Transverse colon (tissue), 4 donors: ENCODE measurements at regions not wholly inside any gene's neighbourhood (a gene's known extent, or its start where the extent isn't known, plus 50 kb on each side); places are given as distances from the start of the nearest gene placed in this dataset.
A peak's percentile ranks its signal among the peaks of the same experiment; 100 is the strongest.

ENCODE experiments used
- DNase-seq: peaks from one replicate; pipeline ENCODE4 v3.0.0-alpha.2; 2019
- H3K27ac ChIP-seq, 4 donors: fragments of 200-600 bp; sonication (generic); 2 replicates each; pipeline ENCODE4 v1.5.1; 2016 to 2018; ENCODE audit warnings: inconsistent platforms in 4 of 4
- H3K27me3 ChIP-seq: fragments of 200-600 bp; sonication (generic); 2 replicates; pipeline ENCODE4 v1.5.1; 2017; ENCODE audit warnings: inconsistent platforms
- H3K36me3 ChIP-seq, 4 donors: fragments of 200-600 bp; sonication (generic); 2 replicates each; pipeline ENCODE4 v1.5.1; 2017 to 2019; ENCODE audit warnings: inconsistent platforms in 4 of 4
- H3K4me1 ChIP-seq, 4 donors: fragments of 200-600 bp; sonication (generic); 2 replicates each; pipeline ENCODE4 v1.5.1; 2017 to 2020; ENCODE audit warnings: inconsistent platforms in 4 of 4
- H3K4me3 ChIP-seq, 4 donors: fragments of 200-600 bp; sonication (generic); 1 replicate in 1 of 4; 2 replicates in 3 of 4; pipeline versions ENCODE4 v1.5.1 to v1.6.1; 2017 to 2019; ENCODE audit warnings: inconsistent platforms in 4 of 4
- H3K9me3 ChIP-seq, 2 donors: fragments of 200-600 bp; sonication (generic); 2 replicates each; pipeline ENCODE4 v1.5.1; 2017 to 2019; ENCODE audit warnings: inconsistent platforms in 2 of 2
- CTCF ChIP-seq, 5 experiments: fragments of 200-600 bp in 3 of 5; fragments of 450-650 bp in 2 of 5; sonication (generic) in 3 of 5; IDR thresholded peaks; 1 replicate in 2 of 5; 2 replicates in 3 of 5; pipeline ENCODE4 v1.5.1; 2016 to 2017; ENCODE audit warnings: antibody characterized with exemption in 5 of 5, inconsistent platforms in 3 of 5, mild to moderate bottlenecking in 2 of 5, moderate library complexity in 1 of 5
- EP300 ChIP-seq: sonication (generic); formaldehyde crosslinking; IDR thresholded peaks from one replicate; pipeline ENCODE4 v1.6.1; 2017; ENCODE audit warnings: antibody characterized with exemption, low read depth
- POLR2A ChIP-seq: fragments of 450-650 bp; IDR thresholded peaks from one replicate; pipeline ENCODE4 v1.6.1; 2016; ENCODE audit warnings: antibody characterized with exemption, mild to moderate bottlenecking, moderate library complexity
- POLR2AphosphoS5 ChIP-seq, 3 donors: sonication (generic); formaldehyde crosslinking; IDR thresholded peaks; one replicate each; pipeline ENCODE4 v1.6.1; 2016; ENCODE audit warnings: antibody characterized with exemption in 3 of 3
- WGBS, 2 donors: methylation state at CpG; one replicate each; pipeline ENCODE4 v1.1.5; 2018; ENCODE audit warnings: low coverage in 1 of 2; 5-methylcytosine and 5-hydroxymethylcytosine counted together
- in situ Hi-C, 4 donors: fragments of 200-750 bp; cut with MboI; loops; one replicate each; pipeline versions ENCODE4 v1.15.0 to v1.15.1; 2017; ENCODE audit warnings: low sequenced_read_pairs in 3 of 4, low pct_ligation_motif_present in 1 of 4, low pct_unique_long_range_greater_than_20kb in 1 of 4
- intact Hi-C: fragments of 100-400 bp; cut with DNase I; formaldehyde crosslinking; loops from one replicate; pipeline ENCODE4 v1.15.1; 2023; ENCODE audit warnings: low total_unique reads

GRCh38 chr2:385785-386184, 97.9 kb upstream of the ALKAL2 start:
- Histone ChIP-seq H3K36me3 (no peaks in the 10 kb centered on the region), H3K4me1 (peaks cover 0 to 3% (median 0%) of the 10 kb centered on the region in 4 donors), H3K4me3 (no peak overlapping the region), H3K9me3 (no peaks in the 10 kb centered on the region), H3K27me3 (no peaks in the 10 kb centered on the region), H3K27ac (no peak overlapping the region)
- DNase-seq, result no peak
- intact Hi-C loops, result no loop called here
- in situ Hi-C loops, result no loop called here
- TF ChIP-seq EP300 (no peak), CTCF (IDR thresholded peaks at IDR 0.05) (no peak), POLR2AphosphoS5 (IDR thresholded peaks at IDR 0.05) (no peak), POLR2A (no peak)
- 66 to 72% methylated on average over 5 to 6 of the region's 6 CpGs for WGBS, 2 donors

GRCh38 chr2:385061-385460, 97.2 kb upstream of the ALKAL2 start:
- WGBS, 2 donors, result 87 to 94% methylated on average over 3 to 9 of the region's 9 CpGs
- intact Hi-C loops, result no loop called here
- H3K36me3 ChIP-seq, result no peaks in the 10 kb centered on the region
- TF ChIP-seq POLR2A, result no peak
- no peak for TF ChIP-seq EP300
- TF ChIP-seq CTCF (IDR thresholded peaks at IDR 0.05), result no peak
- no peak for TF ChIP-seq POLR2AphosphoS5 (IDR thresholded peaks at IDR 0.05)
- no peaks in the 10 kb centered on the region for H3K9me3 ChIP-seq
- no peak for DNase-seq
- H3K4me3 ChIP-seq, result no peak overlapping the region
- peaks cover 0 to 3% (median 0%) of the 10 kb centered on the region in 4 donors for H3K4me1 ChIP-seq
- in situ Hi-C loops, result no loop called here
- no peak overlapping the region for H3K27ac ChIP-seq
- H3K27me3 ChIP-seq, result no peaks in the 10 kb centered on the region

GRCh38 chr2:383888-384287, 96.0 kb upstream of the ALKAL2 start:
- in situ Hi-C loops, result no loop called here
- H3K36me3 ChIP-seq, result no peaks in the 10 kb centered on the region
- intact Hi-C loops, result no loop called here
- no peak for TF ChIP-seq POLR2AphosphoS5 (IDR thresholded peaks at IDR 0.05)
- no peak for TF ChIP-seq POLR2A
- no peak for TF ChIP-seq CTCF (IDR thresholded peaks at IDR 0.05)
- no peak for TF ChIP-seq EP300
- no peak overlapping the region for H3K4me3 ChIP-seq
- DNase-seq, result peak; percentile 68
- H3K4me1 ChIP-seq, result peaks cover 0 to 3% (median 0%) of the 10 kb centered on the region in 4 donors
- H3K27ac ChIP-seq, result no peak overlapping the region
- no peaks in the 10 kb centered on the region for H3K27me3 ChIP-seq
- H3K9me3 ChIP-seq, result no peaks in the 10 kb centered on the region
- 53% methylated on average over 10 of the region's 10 CpGs; no CpG with 5 or more reads in 1 of the 2 donors for WGBS, 2 donors

GRCh38 chr2:383178-383577, 95.3 kb upstream of the ALKAL2 start:
- intact Hi-C loops (no loop called here), in situ Hi-C loops (no loop called here)
- Histone ChIP-seq H3K9me3 (no peaks in the 10 kb centered on the region), H3K4me3 (no peak overlapping the region), H3K27me3 (no peaks in the 10 kb centered on the region), H3K27ac (no peak overlapping the region), H3K4me1 (peaks cover 0 to 3% (median 0%) of the 10 kb centered on the region in 4 donors), H3K36me3 (no peaks in the 10 kb centered on the region)
- 34 to 54% methylated on average over 10 to 13 of the region's 13 CpGs for WGBS, 2 donors
- DNase-seq, result no peak
- TF ChIP-seq POLR2A (no peak), CTCF (IDR thresholded peaks at IDR 0.05) (no peak), EP300 (no peak), POLR2AphosphoS5 (IDR thresholded peaks at IDR 0.05) (no peak)
